A673 (cell line): ENCODE measurements at regions not wholly inside any gene's neighbourhood (a gene's known extent, or its start where the extent isn't known, plus 50 kb on each side); places are given as distances from the start of the nearest gene placed in this dataset.

Experiments
- BruUV-seq: library from RNA; stranded (reverse); fragments of 400-500 nt; replicated peaks from 2 replicates; lab custom pipeline; 2021; lab: Mats Ljungman, UMichigan
- CTCF ChIA-PET: fragments of 300-600 bp; sonication (Branson Sonifier 250); formaldehyde crosslinking; loops from one replicate; lab custom pipeline; 2022; ENCODE audit warnings: antibody characterized with exemption; lab: Charles Lee
- POLR2A ChIA-PET: fragments of 300-600 bp; sonication (Branson Sonifier 250); formaldehyde crosslinking; loops from one replicate; lab custom pipeline; 2022; ENCODE audit warnings: antibody characterized with exemption; ENCODE audit not compliant: low non-redundant PET; lab: Charles Lee
- DNase-seq: peaks from one replicate; pipeline ENCODE4 v3.0.0-alpha.2; 2015; ENCODE audit warnings: low spot score
- H3K27ac ChIP-seq: fragments of 200-600 bp; sonication (generic); 2 replicates; pipeline ENCODE4 v1.5.1; 2016; ENCODE audit warnings: mixed run types, low read depth, mild to moderate bottlenecking, mixed read lengths, antibody characterized with exemption, low read length; ENCODE audit not compliant: poor library complexity, severe bottlenecking
- H3K27me3 ChIP-seq: fragments of 200-600 bp; sonication (generic); replicated peaks from 2 replicates; pipeline ENCODE4 v1.6.1; 2017; ENCODE audit warnings: mixed run types, low read depth, mild to moderate bottlenecking, mixed read lengths, antibody characterized with exemption, low read length; ENCODE audit not compliant: insufficient read depth, poor library complexity
- H3K36me3 ChIP-seq: fragments of 200-600 bp; sonication (generic); 2 replicates; pipeline ENCODE4 v1.6.1; 2016; ENCODE audit warnings: mixed run types, mild to moderate bottlenecking, mixed read lengths, antibody characterized with exemption, low read length; ENCODE audit not compliant: insufficient read depth, poor library complexity, severe bottlenecking
- H3K4me1 ChIP-seq: fragments of 200-600 bp; sonication (generic); 2 replicates; pipeline ENCODE4 v1.6.1; 2017; ENCODE audit warnings: mixed run types, mild to moderate bottlenecking, mixed read lengths, antibody characterized with exemption, low read length; ENCODE audit not compliant: insufficient read depth, poor library complexity, severe bottlenecking
- H3K4me3 ChIP-seq: fragments of 200-600 bp; sonication (generic); 2 replicates; pipeline ENCODE4 v1.5.1; 2016; ENCODE audit warnings: low read depth, mixed run types, mild to moderate bottlenecking, mixed read lengths, low read length; ENCODE audit not compliant: poor library complexity, severe bottlenecking
- H3K9me3 ChIP-seq: fragments of 200-600 bp; sonication (generic); 2 replicates; pipeline ENCODE4 v1.6.1; 2016; ENCODE audit warnings: mixed run types, low read depth, mild to moderate bottlenecking, mixed read lengths, antibody characterized with exemption, low read length; ENCODE audit not compliant: poor library complexity, severe bottlenecking
- EZH2 ChIP-seq: fragments of 200-600 bp; sonication (generic); IDR thresholded peaks from 2 replicates; pipeline ENCODE4 v1.6.1; 2017; ENCODE audit warnings: borderline replicate concordance, low read depth, mild to moderate bottlenecking, mixed read lengths, antibody characterized with exemption, low read length; ENCODE audit not compliant: poor library complexity, severe bottlenecking
- intact Hi-C: fragments of 100-400 bp; cut with micrococcal nuclease; formaldehyde crosslinking; loops from one replicate; pipeline ENCODE4 v1.10.0; 2022; ENCODE audit not compliant: unreplicated experiment
- TF ChIP-seq, protein P1 (sequence below): fragments of 300-800, 200-600 bp; sonication (generic); conservative IDR thresholded peaks from 2 replicates; pipeline ENCODE4 v1.5.1; 2017; ENCODE audit warnings: low read depth, mild to moderate bottlenecking, antibody characterized with exemption, low read length, moderate library complexity, mixed read lengths

DNA sequence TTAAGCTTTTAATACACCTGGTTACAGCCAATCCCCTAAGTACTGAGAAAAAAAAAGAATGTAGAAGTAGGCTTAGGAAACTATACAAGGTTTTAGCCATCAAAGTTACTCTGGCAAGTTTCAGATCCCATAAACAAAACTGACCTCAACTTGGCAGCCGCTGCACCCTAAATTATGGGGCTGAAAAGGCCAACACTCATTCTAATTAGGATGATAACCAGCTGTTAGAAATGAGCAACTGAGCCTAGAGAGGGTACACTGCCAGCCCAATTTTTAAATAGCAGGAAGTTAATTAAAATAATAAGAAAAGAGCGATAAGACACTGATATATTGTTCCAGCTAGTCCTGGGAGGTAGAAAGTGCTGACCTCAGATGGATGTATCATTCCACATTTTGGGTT lies 105.7 kb upstream of the VAV3 start:
- POLR2A ChIA-PET, result no interaction called here
- Histone ChIP-seq H3K9me3 (no peaks in the 10 kb centered on the region), H3K4me1 (no peaks in the 10 kb centered on the region), H3K4me3 (no peak overlapping the region), H3K27me3 (no peaks in the 10 kb centered on the region), H3K36me3 (no peaks in the 10 kb centered on the region), H3K27ac (no peak overlapping the region)
- CTCF ChIA-PET, result no interaction called here
- intact Hi-C loops, result no loop called here
- TF ChIP-seq EZH2, result no peak
- TF ChIP-seq, protein P1, sequence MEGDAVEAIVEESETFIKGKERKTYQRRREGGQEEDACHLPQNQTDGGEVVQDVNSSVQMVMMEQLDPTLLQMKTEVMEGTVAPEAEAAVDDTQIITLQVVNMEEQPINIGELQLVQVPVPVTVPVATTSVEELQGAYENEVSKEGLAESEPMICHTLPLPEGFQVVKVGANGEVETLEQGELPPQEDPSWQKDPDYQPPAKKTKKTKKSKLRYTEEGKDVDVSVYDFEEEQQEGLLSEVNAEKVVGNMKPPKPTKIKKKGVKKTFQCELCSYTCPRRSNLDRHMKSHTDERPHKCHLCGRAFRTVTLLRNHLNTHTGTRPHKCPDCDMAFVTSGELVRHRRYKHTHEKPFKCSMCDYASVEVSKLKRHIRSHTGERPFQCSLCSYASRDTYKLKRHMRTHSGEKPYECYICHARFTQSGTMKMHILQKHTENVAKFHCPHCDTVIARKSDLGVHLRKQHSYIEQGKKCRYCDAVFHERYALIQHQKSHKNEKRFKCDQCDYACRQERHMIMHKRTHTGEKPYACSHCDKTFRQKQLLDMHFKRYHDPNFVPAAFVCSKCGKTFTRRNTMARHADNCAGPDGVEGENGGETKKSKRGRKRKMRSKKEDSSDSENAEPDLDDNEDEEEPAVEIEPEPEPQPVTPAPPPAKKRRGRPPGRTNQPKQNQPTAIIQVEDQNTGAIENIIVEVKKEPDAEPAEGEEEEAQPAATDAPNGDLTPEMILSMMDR, result no peak
- no TSS peak for BruUV-seq
- DNase-seq, result no peak

DNA sequence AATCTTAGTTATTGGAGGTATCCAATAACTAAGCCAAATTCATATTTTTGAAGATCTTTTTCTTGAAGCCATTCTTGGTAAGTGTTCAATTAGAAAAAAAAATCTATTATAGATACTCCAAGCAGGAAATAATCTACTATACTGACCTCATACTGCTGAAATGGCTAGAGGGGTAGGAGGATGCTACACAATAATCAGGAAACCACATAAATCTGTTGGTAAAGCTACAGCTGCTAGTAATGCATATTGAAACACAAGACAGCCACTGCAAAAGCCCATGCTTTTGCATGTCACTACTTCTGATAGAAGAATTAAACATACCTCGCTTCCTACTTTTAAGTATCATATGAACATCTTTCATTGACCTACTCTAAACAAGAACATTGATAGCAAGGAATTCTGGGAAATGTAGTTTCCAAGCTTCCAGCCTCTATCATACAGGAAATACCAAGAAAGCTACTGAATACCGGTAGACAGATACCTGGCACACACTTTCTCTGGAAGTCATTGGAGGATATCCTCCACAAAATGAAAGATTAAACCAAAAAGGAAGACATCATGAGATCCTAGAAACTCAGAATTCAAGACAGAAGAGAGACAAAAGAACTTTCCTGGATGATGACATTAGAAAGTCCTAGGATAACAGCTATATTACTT lies 103.0 kb upstream of the VAV3 start:
- H3K27me3 ChIP-seq, result no peaks in the 10 kb centered on the region
- no peak overlapping the region for H3K4me3 ChIP-seq
- CTCF ChIA-PET, result no interaction called here
- H3K36me3 ChIP-seq, result no peaks in the 10 kb centered on the region
- H3K4me1 ChIP-seq, result no peaks in the 10 kb centered on the region
- no TSS peak for BruUV-seq
- TF ChIP-seq, protein P1, result no peak
- TF ChIP-seq EZH2, result no peak
- POLR2A ChIA-PET, result no interaction called here
- H3K9me3 ChIP-seq, result no peaks in the 10 kb centered on the region
- no peak overlapping the region for H3K27ac ChIP-seq
- intact Hi-C loops, result no loop called here
- peak; percentile 7 for DNase-seq

GRCh38 chr1:108066808-108067207 lies 101.8 kb upstream of the VAV3 start:
- no TSS peak for BruUV-seq
- intact Hi-C loops, result no loop called here

More at GRCh38 chr1:108066808-108067207, 101.8 kb upstream of the VAV3 start:
- Histone ChIP-seq H3K36me3 (no peaks in the 10 kb centered on the region), H3K4me1 (no peaks in the 10 kb centered on the region), H3K4me3 (no peak overlapping the region), H3K9me3 (no peaks in the 10 kb centered on the region), H3K27ac (no peak overlapping the region), H3K27me3 (no peaks in the 10 kb centered on the region)
- no peak for DNase-seq
- TF ChIP-seq, protein P1, result no peak
- no peak for TF ChIP-seq EZH2
- ChIA-PET CTCF (no interaction called here), POLR2A (no interaction called here)
